Glutamatergic neuron (in vitro differentiated cells): ENCODE measurements at regions not wholly inside any gene's neighbourhood (a gene's known extent, or its start where the extent isn't known, plus 50 kb on each side); places are given as distances from the start of the nearest gene placed in this dataset.

Source experiments
- DNase-seq: peaks from one replicate; pipeline ENCODE4 v3.0.0; 2022
- H3K27ac Mint-ChIP-seq: one replicate; pipeline ENCODE4 v1.8.0; 2020; ENCODE audit warnings: mild to moderate bottlenecking, mixed read lengths, inconsistent platforms; ENCODE audit not compliant: unreplicated experiment
- H3K27me3 Mint-ChIP-seq: one replicate; pipeline ENCODE4 v1.8.0; 2020; ENCODE audit warnings: mild to moderate bottlenecking, moderate library complexity, mixed read lengths, inconsistent platforms; ENCODE audit not compliant: unreplicated experiment
- H3K36me3 Mint-ChIP-seq: one replicate; pipeline ENCODE4 v1.8.0; 2020; ENCODE audit warnings: mild to moderate bottlenecking, mixed read lengths, inconsistent platforms; ENCODE audit not compliant: unreplicated experiment
- H3K4me1 Mint-ChIP-seq: one replicate; pipeline ENCODE4 v1.8.0; 2020; ENCODE audit warnings: mild to moderate bottlenecking, low read depth, mixed read lengths, inconsistent platforms; ENCODE audit not compliant: unreplicated experiment
- H3K4me3 Mint-ChIP-seq: one replicate; pipeline ENCODE4 v1.8.0; 2020; ENCODE audit warnings: mild to moderate bottlenecking, mixed read lengths, inconsistent platforms; ENCODE audit not compliant: unreplicated experiment
- H3K9me3 Mint-ChIP-seq: one replicate; pipeline ENCODE4 v1.8.0; 2020; ENCODE audit warnings: mild to moderate bottlenecking, moderate library complexity, mixed read lengths, inconsistent platforms; ENCODE audit not compliant: unreplicated experiment
- CTCF ChIP-seq: fragments of 200-600 bp; sonication (generic); IDR thresholded peaks from one replicate; pipeline ENCODE4 v1.5.0; 2021; ENCODE audit not compliant: partially characterized antibody, unreplicated experiment

GRCh38 chr3:34207002-34207401, 408.6 kb downstream of the PDCD6IP start:
- Mint-ChIP-seq H3K4me1 (no peaks in the 10 kb centered on the region), H3K4me3 (no peak overlapping the region), H3K27me3 (no peaks in the 10 kb centered on the region), H3K27ac (no peak overlapping the region), H3K36me3 (no peaks in the 10 kb centered on the region), H3K9me3 (no peaks in the 10 kb centered on the region)
- DNase-seq, result no peak
- TF ChIP-seq CTCF, result no peak

GRCh38 chr3:34207806-34208205, 409.4 kb downstream of the PDCD6IP start:
- DNase-seq, result no peak
- no peak for TF ChIP-seq CTCF
- no peaks in the 10 kb centered on the region for H3K27me3 Mint-ChIP-seq
- H3K36me3 Mint-ChIP-seq, result no peaks in the 10 kb centered on the region
- H3K4me3 Mint-ChIP-seq, result no peak overlapping the region
- no peaks in the 10 kb centered on the region for H3K4me1 Mint-ChIP-seq
- no peaks in the 10 kb centered on the region for H3K9me3 Mint-ChIP-seq
- H3K27ac Mint-ChIP-seq, result no peak overlapping the region

- H3K27ac Mint-ChIP-seq, result no peak overlapping the region
- H3K36me3 Mint-ChIP-seq, result no peaks in the 10 kb centered on the region
- no peaks in the 10 kb centered on the region for H3K9me3 Mint-ChIP-seq
- TF ChIP-seq CTCF, result no peak
- H3K4me3 Mint-ChIP-seq, result no peak overlapping the region
- no peaks in the 10 kb centered on the region for H3K27me3 Mint-ChIP-seq
- no peak for DNase-seq
- H3K4me1 Mint-ChIP-seq, result peaks cover 3% of the 10 kb centered on the region
Measured at GRCh38 chr3:34212175-34212574, 413.7 kb downstream of the PDCD6IP start.

- no peak for TF ChIP-seq CTCF
- Mint-ChIP-seq H3K27me3 (no peaks in the 10 kb centered on the region), H3K36me3 (no peaks in the 10 kb centered on the region), H3K4me3 (no peak overlapping the region), H3K27ac (no peak overlapping the region), H3K4me1 (peaks cover 3% of the 10 kb centered on the region), H3K9me3 (no peaks in the 10 kb centered on the region)
- no peak for DNase-seq
Measured at GRCh38 chr3:34212656-34213055, 414.2 kb downstream of the PDCD6IP start.

GRCh38 chr3:34213478-34213877, 415.0 kb downstream of the PDCD6IP start:
- H3K4me1 Mint-ChIP-seq, result peaks cover 3% of the 10 kb centered on the region
- no peaks in the 10 kb centered on the region for H3K27me3 Mint-ChIP-seq
- no peaks in the 10 kb centered on the region for H3K36me3 Mint-ChIP-seq
- no peak for TF ChIP-seq CTCF
- no peak overlapping the region for H3K27ac Mint-ChIP-seq
- no peak overlapping the region for H3K4me3 Mint-ChIP-seq
- H3K9me3 Mint-ChIP-seq, result no peaks in the 10 kb centered on the region
- DNase-seq, result no peak
